ENCODE measurements at regions not wholly inside any gene's neighbourhood (a gene's known extent, or its start where the extent isn't known, plus 50 kb on each side); places are given as distances from the start of the nearest gene placed in this dataset.

GRCh38 chr13:40060296-40061007 lies 405.0 kb downstream of the COG6 start (continued):
- TF ChIP-seq ZNF444 (CRISPR knock-in tag; IDR thresholded peaks at IDR 0.05) (no peak), SREBF2 (CRISPR knock-in tag; IDR thresholded peaks at IDR 0.05) (no peak), HEY1 (CRISPR knock-in tag; IDR thresholded peaks at IDR 0.05; ENCODE audit: borderline replicate concordance) (no peak), BRCA1 (IDR thresholded peaks at IDR 0.05) (no peak), BRCA1 (CRISPR knock-in tag; IDR thresholded peaks at IDR 0.05) (no peak), MCM2 (IDR thresholded peaks at IDR 0.05; ENCODE audit: low read depth) (no peak), SMAD2 (IDR thresholded peaks at IDR 0.05; ENCODE audit: low read depth, low read length) (no peak), TCFL5 (CRISPR knock-in tag; conservative IDR thresholded peaks at IDR 0.05) (no peak), ZBTB34 (CRISPR knock-in tag; IDR thresholded peaks at IDR 0.05) (no peak), ZBTB43 (CRISPR knock-in tag; IDR thresholded peaks at IDR 0.05) (no peak), TBP (optimal IDR thresholded peaks at IDR 0.05; ENCODE audit: low read depth, low read length) (no peak), ZNF75A (CRISPR knock-in tag; IDR thresholded peaks at IDR 0.05) (no peak)
- TF ChIP-seq, protein P1, sequence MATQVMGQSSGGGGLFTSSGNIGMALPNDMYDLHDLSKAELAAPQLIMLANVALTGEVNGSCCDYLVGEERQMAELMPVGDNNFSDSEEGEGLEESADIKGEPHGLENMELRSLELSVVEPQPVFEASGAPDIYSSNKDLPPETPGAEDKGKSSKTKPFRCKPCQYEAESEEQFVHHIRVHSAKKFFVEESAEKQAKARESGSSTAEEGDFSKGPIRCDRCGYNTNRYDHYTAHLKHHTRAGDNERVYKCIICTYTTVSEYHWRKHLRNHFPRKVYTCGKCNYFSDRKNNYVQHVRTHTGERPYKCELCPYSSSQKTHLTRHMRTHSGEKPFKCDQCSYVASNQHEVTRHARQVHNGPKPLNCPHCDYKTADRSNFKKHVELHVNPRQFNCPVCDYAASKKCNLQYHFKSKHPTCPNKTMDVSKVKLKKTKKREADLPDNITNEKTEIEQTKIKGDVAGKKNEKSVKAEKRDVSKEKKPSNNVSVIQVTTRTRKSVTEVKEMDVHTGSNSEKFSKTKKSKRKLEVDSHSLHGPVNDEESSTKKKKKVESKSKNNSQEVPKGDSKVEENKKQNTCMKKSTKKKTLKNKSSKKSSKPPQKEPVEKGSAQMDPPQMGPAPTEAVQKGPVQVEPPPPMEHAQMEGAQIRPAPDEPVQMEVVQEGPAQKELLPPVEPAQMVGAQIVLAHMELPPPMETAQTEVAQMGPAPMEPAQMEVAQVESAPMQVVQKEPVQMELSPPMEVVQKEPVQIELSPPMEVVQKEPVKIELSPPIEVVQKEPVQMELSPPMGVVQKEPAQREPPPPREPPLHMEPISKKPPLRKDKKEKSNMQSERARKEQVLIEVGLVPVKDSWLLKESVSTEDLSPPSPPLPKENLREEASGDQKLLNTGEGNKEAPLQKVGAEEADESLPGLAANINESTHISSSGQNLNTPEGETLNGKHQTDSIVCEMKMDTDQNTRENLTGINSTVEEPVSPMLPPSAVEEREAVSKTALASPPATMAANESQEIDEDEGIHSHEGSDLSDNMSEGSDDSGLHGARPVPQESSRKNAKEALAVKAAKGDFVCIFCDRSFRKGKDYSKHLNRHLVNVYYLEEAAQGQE (IDR thresholded peaks at IDR 0.05; ENCODE audit: borderline replicate concordance), result no peak
- TF ChIP-seq, protein P1 (CRISPR knock-in tag; IDR thresholded peaks at IDR 0.05; ENCODE audit: low read depth), result no peak
- TF ChIP-seq, protein P2, sequence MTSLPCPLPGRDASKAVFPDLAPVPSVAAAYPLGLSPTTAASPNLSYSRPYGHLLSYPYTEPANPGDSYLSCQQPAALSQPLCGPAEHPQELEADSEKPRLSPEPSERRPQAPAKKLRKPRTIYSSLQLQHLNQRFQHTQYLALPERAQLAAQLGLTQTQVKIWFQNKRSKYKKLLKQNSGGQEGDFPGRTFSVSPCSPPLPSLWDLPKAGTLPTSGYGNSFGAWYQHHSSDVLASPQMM (CRISPR knock-in tag; IDR thresholded peaks at IDR 0.05), result no peak
